Activated naive CD4-positive, alpha-beta T cell treated with anti-CD3 and anti-CD28 coated beads, Interleukin-2, amount 50 U/mL, for 24 hours (primary cell): ENCODE measurements at regions not wholly inside any gene's neighbourhood (a gene's known extent, or its start where the extent isn't known, plus 50 kb on each side); places are given as distances from the start of the nearest gene placed in this dataset.
"Not testable (repeated sequence)": the region's sequence is repeated elsewhere in the genome, so short reads cannot be mapped to it uniquely, and the experiment has no call there.

ENCODE experiments used
- H3K27ac Mint-ChIP-seq: one replicate; pipeline ENCODE4 v1.8.0; 2021; ENCODE audit warnings: mild to moderate bottlenecking, mixed read lengths
- H3K27me3 Mint-ChIP-seq: one replicate; pipeline ENCODE4 v1.8.0; 2021; ENCODE audit warnings: mixed read lengths
- H3K36me3 Mint-ChIP-seq: one replicate; pipeline ENCODE4 v1.8.0; 2021; ENCODE audit warnings: mixed read lengths
- H3K4me1 Mint-ChIP-seq: one replicate; pipeline ENCODE4 v1.8.0; 2021; ENCODE audit warnings: mixed read lengths
- H3K4me3 Mint-ChIP-seq: one replicate; pipeline ENCODE4 v1.8.0; 2021; ENCODE audit warnings: mild to moderate bottlenecking, mixed read lengths
- H3K9me3 Mint-ChIP-seq: one replicate; pipeline ENCODE4 v1.8.0; 2021; ENCODE audit warnings: mixed read lengths

DNA sequence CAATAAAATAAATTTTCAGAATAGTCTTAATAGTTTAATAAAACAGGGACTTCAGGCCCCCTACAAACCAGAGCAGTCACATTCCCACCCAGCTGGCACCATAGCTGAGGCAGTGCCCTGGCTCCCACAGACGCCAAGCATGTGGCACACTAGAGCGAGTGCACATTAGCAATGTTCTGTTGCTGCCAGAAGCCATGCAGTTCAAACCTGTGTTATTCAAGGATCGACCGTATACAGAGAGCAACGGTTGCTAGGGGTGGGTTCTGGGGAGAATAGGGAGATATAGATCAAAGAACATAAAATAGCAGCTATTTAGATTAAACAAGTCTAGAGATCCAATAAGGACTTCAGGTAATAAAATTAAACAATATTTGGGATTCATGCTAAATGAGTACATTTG is 419.3 kb upstream of the KLHL1 start:
- Mint-ChIP-seq H3K9me3 (peaks cover 7% of the 10 kb centered on the region), H3K4me3 (no peak overlapping the region), H3K27ac (no peak overlapping the region), H3K27me3 (no peaks in the 10 kb centered on the region), H3K36me3 (no peaks in the 10 kb centered on the region), H3K4me1 (no peaks in the 10 kb centered on the region)

GRCh38 chr13:70523622-70524021 is 415.4 kb upstream of the KLHL1 start:
- H3K27me3 Mint-ChIP-seq, result no peaks in the 10 kb centered on the region
- no peak overlapping the region for H3K27ac Mint-ChIP-seq
- H3K9me3 Mint-ChIP-seq, result no peaks in the 10 kb centered on the region
- no peak overlapping the region for H3K4me3 Mint-ChIP-seq
- H3K4me1 Mint-ChIP-seq, result no peaks in the 10 kb centered on the region
- no peaks in the 10 kb centered on the region for H3K36me3 Mint-ChIP-seq

GRCh38 chr13:70520275-70521036 is 412.2 kb upstream of the KLHL1 start:
- Mint-ChIP-seq H3K27me3 (no peaks in the 10 kb centered on the region), H3K4me3 (no peak overlapping the region), H3K36me3 (no peaks in the 10 kb centered on the region), H3K9me3 (peaks cover 2% of the 10 kb centered on the region), H3K4me1 (no peaks in the 10 kb centered on the region), H3K27ac (no peak overlapping the region)

GRCh38 chr13:70518081-70518480 is 409.8 kb upstream of the KLHL1 start:
- Mint-ChIP-seq H3K36me3 (no peaks in the 10 kb centered on the region), H3K27ac (no peak overlapping the region), H3K4me1 (no peaks in the 10 kb centered on the region), H3K27me3 (no peaks in the 10 kb centered on the region), H3K4me3 (no peak overlapping the region), H3K9me3 (peaks cover 8% of the 10 kb centered on the region)

DNA sequence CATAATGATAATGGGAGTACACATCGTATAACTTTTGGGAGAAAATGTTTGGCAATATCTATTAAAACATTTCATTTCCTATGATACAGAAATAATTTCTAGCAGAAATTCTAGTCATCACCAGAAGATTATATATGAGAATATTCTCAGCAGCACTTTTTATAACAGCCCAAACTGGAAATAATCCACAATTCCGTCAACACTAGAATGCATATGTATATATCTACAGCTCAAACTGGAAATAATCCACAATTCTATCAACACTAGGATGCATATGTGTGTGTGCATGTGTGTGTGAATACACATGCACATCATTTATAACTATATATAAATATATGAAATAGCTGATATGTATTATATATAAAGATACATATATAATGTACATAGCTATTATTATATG is 408.0 kb upstream of the KLHL1 start:
- H3K27ac Mint-ChIP-seq, result no peak overlapping the region
- no peaks in the 10 kb centered on the region for H3K4me1 Mint-ChIP-seq
- H3K27me3 Mint-ChIP-seq, result no peaks in the 10 kb centered on the region
- peaks cover 8% of the 10 kb centered on the region for H3K9me3 Mint-ChIP-seq
- H3K4me3 Mint-ChIP-seq, result no peak overlapping the region
- no peaks in the 10 kb centered on the region for H3K36me3 Mint-ChIP-seq

DNA sequence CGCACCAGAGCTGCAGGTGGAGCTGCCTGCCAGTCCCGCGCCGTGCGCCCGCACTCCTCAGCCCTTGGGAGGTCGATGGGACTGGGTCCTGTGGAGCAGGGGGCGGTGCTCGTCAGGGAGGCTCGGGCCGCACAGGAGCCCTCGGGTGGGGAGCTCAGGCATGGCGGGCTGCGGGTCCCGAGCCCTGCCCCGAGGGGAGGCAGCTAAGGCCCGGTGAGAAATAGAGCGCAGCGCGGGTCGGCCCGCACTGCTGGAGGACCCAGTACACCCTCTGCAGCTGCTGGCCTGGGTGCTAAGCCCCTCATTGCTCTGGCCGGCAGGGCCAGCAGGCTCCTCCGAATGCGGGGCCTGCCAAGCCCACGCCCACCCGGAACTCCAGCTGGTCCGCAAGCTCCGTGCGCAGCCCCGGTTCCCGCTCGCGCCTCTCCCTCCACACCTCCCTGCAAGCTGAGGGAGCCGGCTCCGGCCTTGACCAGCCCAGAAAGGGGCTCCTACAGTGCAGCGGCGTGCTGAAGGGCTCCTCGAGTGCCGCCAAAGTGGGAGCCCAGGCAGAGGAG is 403.7 kb upstream of the KLHL1 start:
- not testable (repeated sequence) for H3K27ac Mint-ChIP-seq, H3K9me3 Mint-ChIP-seq, H3K4me1 Mint-ChIP-seq, H3K36me3 Mint-ChIP-seq, H3K4me3 Mint-ChIP-seq, H3K27me3 Mint-ChIP-seq

DNA sequence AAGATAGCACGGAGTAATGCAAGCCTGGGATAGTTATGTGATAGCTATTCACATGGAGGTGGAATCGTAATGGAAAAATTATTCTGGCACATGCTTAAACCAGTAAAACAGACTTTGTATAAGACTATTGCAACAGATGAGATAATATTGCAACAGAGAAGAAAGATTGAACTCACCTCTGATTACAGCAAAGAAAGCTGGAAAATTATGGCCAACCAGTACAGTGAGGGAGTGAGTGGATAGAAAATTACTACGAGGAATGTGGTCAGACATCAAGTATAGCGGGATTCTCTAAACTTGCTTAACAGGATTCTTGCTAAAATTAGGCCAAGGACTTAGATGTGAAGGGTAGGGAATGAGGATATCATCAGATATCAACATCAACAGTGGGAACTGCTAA is 397.6 kb upstream of the KLHL1 start:
- Mint-ChIP-seq H3K4me3 (no peak overlapping the region), H3K9me3 (peaks cover 5% of the 10 kb centered on the region), H3K27ac (no peak overlapping the region), H3K27me3 (no peaks in the 10 kb centered on the region), H3K4me1 (no peaks in the 10 kb centered on the region), H3K36me3 (no peaks in the 10 kb centered on the region)

GRCh38 chr13:70502944-70503343 is 394.7 kb upstream of the KLHL1 start:
- Mint-ChIP-seq H3K27ac (no peak overlapping the region), H3K27me3 (no peaks in the 10 kb centered on the region), H3K4me3 (no peak overlapping the region), H3K9me3 (peaks cover 5% of the 10 kb centered on the region), H3K36me3 (no peaks in the 10 kb centered on the region), H3K4me1 (no peaks in the 10 kb centered on the region)

DNA sequence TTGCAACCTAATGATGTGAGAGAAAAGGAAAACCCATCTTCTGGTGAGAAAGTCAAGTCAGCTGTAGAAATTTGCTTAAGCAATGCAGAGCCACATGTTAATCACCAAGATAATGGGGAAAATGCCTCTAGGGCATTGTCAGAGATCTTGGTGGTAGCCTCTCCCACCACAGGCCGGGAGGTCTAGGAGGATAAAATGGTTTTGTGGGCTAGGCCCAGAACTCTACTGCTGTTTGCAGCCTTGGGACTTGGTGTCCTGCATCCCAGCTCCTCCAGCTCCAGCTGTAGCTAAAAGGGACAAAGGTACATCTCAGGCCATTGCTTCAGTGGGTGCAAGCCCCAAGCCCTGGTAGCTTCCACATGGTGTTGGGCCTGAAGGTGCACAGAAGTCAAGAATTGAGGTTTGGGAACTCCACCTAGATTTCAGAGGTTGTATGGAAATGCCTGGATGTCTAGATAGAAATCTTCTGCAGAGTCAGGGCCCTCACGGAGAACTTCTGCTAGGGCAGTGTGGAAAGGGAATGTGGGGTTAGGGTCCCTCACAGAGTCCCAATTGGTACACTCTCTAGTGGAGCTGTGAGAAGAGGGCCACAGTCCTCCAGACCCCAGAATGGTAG is 382.2 kb upstream of the KLHL1 start:
- Mint-ChIP-seq H3K27ac (no peak overlapping the region), H3K4me3 (no peak overlapping the region), H3K27me3 (no peaks in the 10 kb centered on the region), H3K4me1 (no peaks in the 10 kb centered on the region), H3K36me3 (no peaks in the 10 kb centered on the region), H3K9me3 (no peaks in the 10 kb centered on the region)

DNA sequence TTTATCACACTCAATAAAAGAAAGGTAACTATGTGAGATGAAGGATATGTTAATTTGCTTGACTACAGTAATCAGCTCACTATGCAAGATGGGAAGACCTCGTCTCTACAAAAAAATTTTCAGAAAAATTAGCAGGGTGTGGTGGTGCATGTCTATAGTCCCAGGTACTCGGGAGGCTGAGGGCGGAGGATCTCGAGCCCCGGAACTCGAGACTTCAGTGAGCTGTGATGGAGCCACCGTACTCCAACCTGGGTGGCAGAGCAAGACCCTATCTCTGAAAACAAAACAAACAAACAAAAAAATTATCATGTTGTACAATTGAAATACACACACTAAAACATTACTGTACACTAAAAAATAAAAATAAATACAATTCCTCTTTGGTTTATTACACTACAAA is 376.7 kb upstream of the KLHL1 start:
- no peak overlapping the region for H3K27ac Mint-ChIP-seq
- H3K36me3 Mint-ChIP-seq, result no peaks in the 10 kb centered on the region
- H3K4me1 Mint-ChIP-seq, result no peaks in the 10 kb centered on the region
- H3K27me3 Mint-ChIP-seq, result no peaks in the 10 kb centered on the region
- H3K9me3 Mint-ChIP-seq, result no peaks in the 10 kb centered on the region
- H3K4me3 Mint-ChIP-seq, result no peak overlapping the region

GRCh38 chr13:70483599-70484276 is 375.5 kb upstream of the KLHL1 start:
- Mint-ChIP-seq H3K9me3 (no peaks in the 10 kb centered on the region), H3K27ac (no peak overlapping the region), H3K4me1 (no peaks in the 10 kb centered on the region), H3K4me3 (no peak overlapping the region), H3K36me3 (no peaks in the 10 kb centered on the region), H3K27me3 (no peaks in the 10 kb centered on the region)

DNA sequence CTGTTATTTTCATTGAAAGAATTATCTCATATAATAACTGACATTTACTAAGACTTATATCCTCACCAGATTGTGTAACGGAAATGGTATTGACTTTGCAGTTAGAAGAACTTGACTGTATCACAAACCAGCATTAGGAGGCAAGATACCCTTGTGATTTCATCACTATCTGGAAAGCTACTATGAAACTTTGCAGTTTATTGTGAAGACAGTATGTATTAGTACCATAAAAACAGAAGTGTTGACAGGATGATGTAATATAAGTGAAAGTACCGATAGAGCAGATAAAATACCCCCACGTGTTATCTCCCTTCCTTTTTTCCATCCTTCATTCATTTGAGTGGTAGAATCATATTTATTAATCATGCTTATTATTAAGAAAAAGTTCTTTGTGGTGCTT is 365.7 kb upstream of the KLHL1 start:
- Mint-ChIP-seq H3K9me3 (peaks cover 5% of the 10 kb centered on the region), H3K27me3 (no peaks in the 10 kb centered on the region), H3K4me1 (no peaks in the 10 kb centered on the region), H3K4me3 (no peak overlapping the region), H3K27ac (no peak overlapping the region), H3K36me3 (no peaks in the 10 kb centered on the region)

GRCh38 chr13:70469077-70469476 is 360.8 kb upstream of the KLHL1 start:
- no peak overlapping the region for H3K27ac Mint-ChIP-seq
- H3K4me1 Mint-ChIP-seq, result no peaks in the 10 kb centered on the region
- no peaks in the 10 kb centered on the region for H3K27me3 Mint-ChIP-seq
- no peak overlapping the region for H3K4me3 Mint-ChIP-seq
- no peaks in the 10 kb centered on the region for H3K36me3 Mint-ChIP-seq
- peaks cover 5% of the 10 kb centered on the region for H3K9me3 Mint-ChIP-seq

GRCh38 chr13:70457474-70457873 is 349.2 kb upstream of the KLHL1 start:
- Mint-ChIP-seq H3K4me1 (no peaks in the 10 kb centered on the region), H3K4me3 (no peak overlapping the region), H3K9me3 (peaks cover 15% of the 10 kb centered on the region), H3K27me3 (no peaks in the 10 kb centered on the region), H3K36me3 (no peaks in the 10 kb centered on the region), H3K27ac (no peak overlapping the region)

GRCh38 chr13:70448820-70449219 is 340.6 kb upstream of the KLHL1 start:
- Mint-ChIP-seq H3K27me3 (no peaks in the 10 kb centered on the region), H3K27ac (no peak overlapping the region), H3K9me3 (peaks cover 13% of the 10 kb centered on the region), H3K36me3 (no peaks in the 10 kb centered on the region), H3K4me1 (no peaks in the 10 kb centered on the region), H3K4me3 (no peak overlapping the region)

GRCh38 chr13:70432276-70432805 is 324.1 kb upstream of the KLHL1 start:
- Mint-ChIP-seq H3K27me3 (no peaks in the 10 kb centered on the region), H3K4me3 (no peak overlapping the region), H3K36me3 (no peaks in the 10 kb centered on the region), H3K9me3 (peaks cover 5% of the 10 kb centered on the region), H3K27ac (no peak overlapping the region), H3K4me1 (no peaks in the 10 kb centered on the region)
